GM20000 (cell line): ENCODE measurements at regions not wholly inside any gene's neighbourhood (a gene's known extent, or its start where the extent isn't known, plus 50 kb on each side); places are given as distances from the start of the nearest gene placed in this dataset.

ENCODE experiments used
- DNase-seq: peaks from one replicate; pipeline ENCODE4 v3.0.0; 2012; ENCODE audit warnings: low spot score
- CTCF ChIP-seq: IDR thresholded peaks from 2 replicates; pipeline ENCODE4 v1.5.1; 2012; ENCODE audit warnings: mild to moderate bottlenecking, control low read depth; ENCODE audit errors: extremely low read depth, missing control alignments

DNA sequence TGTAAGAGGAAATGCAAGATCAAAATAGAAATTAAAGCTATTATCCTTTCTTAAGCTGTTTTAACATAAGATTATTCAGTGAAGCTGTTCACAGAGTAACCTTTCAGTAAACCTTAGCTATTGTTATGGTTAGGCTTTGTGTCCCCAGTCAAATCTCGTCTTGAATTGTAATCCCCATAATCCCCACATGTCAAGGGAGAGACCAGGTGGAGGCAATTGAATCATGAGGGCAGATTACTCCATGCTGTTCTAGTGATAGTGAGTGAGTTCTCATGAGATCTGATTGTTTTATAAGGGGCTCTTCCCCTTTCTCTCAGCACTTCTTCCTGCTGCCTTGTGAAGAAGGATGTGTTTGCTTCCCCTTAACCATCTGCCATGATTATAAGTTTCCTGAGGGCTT is 424.4 kb downstream of the DSEL start:
- no peak for DNase-seq
- no peak for TF ChIP-seq CTCF

GRCh38 chr18:67081482-67082211 is 434.9 kb downstream of the DSEL start:
- TF ChIP-seq CTCF, result no peak
- DNase-seq, result no peak

- TF ChIP-seq CTCF, result no peak
- DNase-seq, result no peak
Observed at GRCh38 chr18:67080601-67081000, 435.9 kb downstream of the DSEL start.

DNA sequence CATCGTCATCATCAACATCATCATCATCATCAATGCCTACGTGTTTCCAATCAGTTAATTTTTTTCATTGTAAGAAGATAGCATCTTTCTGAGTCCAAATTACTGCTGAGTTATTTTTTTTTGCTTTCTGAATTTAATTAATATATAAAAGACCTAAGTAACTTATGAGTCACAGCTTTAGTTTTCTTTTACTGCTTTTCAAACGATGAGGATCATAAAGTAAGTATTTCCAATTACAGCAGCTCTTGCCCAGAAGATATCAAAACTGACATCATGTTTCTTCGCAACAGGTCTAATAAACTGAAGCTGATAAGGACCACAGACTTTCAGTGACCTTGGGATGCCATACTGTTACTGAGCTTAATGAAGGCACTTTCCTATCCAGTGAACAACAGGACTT is 442.2 kb downstream of the DSEL start:
- DNase-seq, result no peak
- no peak for TF ChIP-seq CTCF

DNA sequence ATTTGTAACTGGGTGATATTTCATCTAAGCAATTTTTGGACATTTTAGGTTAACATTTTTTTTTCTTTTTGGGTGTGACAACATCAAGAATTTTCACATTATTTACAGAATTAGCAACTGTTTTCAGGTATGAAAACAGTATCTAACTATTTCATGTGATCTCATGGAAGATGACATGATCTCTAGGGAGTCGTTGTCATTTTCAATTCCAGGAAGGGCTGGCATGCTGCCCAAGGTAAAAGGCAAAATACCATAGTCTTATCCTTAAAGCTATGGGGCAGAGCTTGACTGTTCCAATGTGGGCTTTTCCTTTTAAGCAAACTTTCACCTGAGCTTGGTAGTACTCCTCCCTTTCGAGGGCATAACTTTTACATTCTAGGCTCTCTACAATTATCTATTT is 443.7 kb downstream of the DSEL start:
- no peak for TF ChIP-seq CTCF
- DNase-seq, result no peak

- DNase-seq, result no peak
- TF ChIP-seq CTCF, result no peak
Observed at GRCh38 chr18:67068608-67069007, 447.9 kb downstream of the DSEL start.

- no peak for DNase-seq
- no peak for TF ChIP-seq CTCF
Observed at GRCh38 chr18:67047334-67047733, 443.4 kb upstream of the CDH19 start.
